Bronchial epithelial cell (primary cell): ENCODE measurements at regions not wholly inside any gene's neighbourhood (a gene's known extent, or its start where the extent isn't known, plus 50 kb on each side); places are given as distances from the start of the nearest gene placed in this dataset.
"Not testable (repeated sequence)": the region's sequence is repeated elsewhere in the genome, so short reads cannot be mapped to it uniquely, and the experiment has no call there.

Experiments used
- DNase-seq: peaks from one replicate; pipeline ENCODE4 v3.0.0-alpha.2; 2010; ENCODE audit warnings: low read depth
- FAIRE-seq: peaks from 2 replicates; lab custom pipeline; 2011; peaks lifted over from hg19 to GRCh38; lab: Jason Lieb, UNC
- H3K27me3 ChIP-seq: 2 replicates; pipeline ENCODE4 v1.5.1; 2011; ENCODE audit warnings: low read length; ENCODE audit not compliant: control insufficient read depth, insufficient read depth
- H3K36me3 ChIP-seq: 2 replicates; pipeline ENCODE4 v1.5.1; 2011; ENCODE audit warnings: low read length; ENCODE audit not compliant: control insufficient read depth, insufficient read depth
- H3K4me3 ChIP-seq: 2 replicates; pipeline ENCODE4 v1.5.1; 2011; ENCODE audit warnings: mild to moderate bottlenecking, low read depth, low read length, control low read depth
- CTCF ChIP-seq: IDR thresholded peaks from 2 replicates; pipeline ENCODE4 v1.5.1; 2011; ENCODE audit warnings: mild to moderate bottlenecking, moderate library complexity, low read length, control low read depth, inconsistent platforms; ENCODE audit not compliant: insufficient read depth, severe bottlenecking

GRCh38 chr1:223022641-223023473 is 120.2 kb downstream of the TLR5 start:
- DNase-seq (peak; percentile 8), FAIRE-seq (no peak)
- no peaks in the 10 kb centered on the region for H3K27me3 ChIP-seq
- no peak for TF ChIP-seq CTCF
- no peaks in the 10 kb centered on the region for H3K36me3 ChIP-seq
- H3K4me3 ChIP-seq, result no peak overlapping the region

GRCh38 chr1:223023863-223024262 is 119.2 kb downstream of the TLR5 start:
- FAIRE-seq (no peak), DNase-seq (no peak)
- H3K27me3 ChIP-seq, result no peaks in the 10 kb centered on the region
- TF ChIP-seq CTCF, result no peak
- no peak overlapping the region for H3K4me3 ChIP-seq
- H3K36me3 ChIP-seq, result no peaks in the 10 kb centered on the region

DNA sequence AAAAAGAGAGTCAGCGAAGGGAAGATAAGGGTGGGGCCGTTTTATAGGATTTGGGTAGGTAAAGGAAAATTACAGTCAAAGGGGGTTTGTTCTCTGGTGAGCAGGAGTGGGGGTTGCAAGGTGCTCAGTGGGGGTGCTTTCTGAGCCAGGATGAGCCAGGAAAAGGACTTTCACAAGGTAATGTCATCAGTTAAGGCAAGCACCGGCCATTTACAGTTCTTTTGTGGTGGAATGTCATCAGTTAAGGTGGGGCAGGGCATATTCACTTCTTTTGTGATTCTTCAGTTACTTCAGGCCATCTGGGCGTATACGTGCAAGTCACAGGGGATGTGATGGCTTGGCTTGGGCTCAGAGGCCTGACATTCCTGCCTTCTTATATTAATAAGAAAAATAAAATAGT is 118.6 kb downstream of the TLR5 start:
- not testable (repeated sequence) for DNase-seq, H3K27me3 ChIP-seq, H3K36me3 ChIP-seq, H3K4me3 ChIP-seq, FAIRE-seq

DNA sequence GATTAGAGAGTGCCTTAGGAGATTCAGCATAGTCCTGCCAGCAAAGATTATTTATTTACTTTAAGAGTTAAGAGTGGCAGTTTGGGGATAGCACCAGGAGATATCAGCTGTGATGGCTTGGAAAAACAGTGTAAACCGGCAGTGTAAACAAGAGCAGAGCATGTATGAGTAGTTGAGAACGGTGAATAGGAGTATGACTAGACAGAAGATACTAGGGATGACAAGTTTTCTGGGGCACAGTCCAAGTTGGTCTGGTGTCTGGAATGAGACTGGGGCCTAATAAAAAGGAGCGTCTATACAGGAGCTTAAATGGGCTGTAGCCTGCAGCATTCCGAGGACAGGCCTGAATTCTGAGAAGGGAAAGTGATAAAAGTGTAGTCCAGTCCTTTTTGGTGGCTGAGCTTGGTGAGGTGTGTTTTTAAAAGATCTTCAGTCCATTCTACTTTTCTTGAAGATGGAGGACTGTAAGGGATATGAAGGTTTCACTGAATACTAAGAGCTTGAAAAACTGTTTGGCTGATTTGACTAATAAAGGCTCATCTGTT is 117.8 kb downstream of the TLR5 start:
- FAIRE-seq, DNase-seq, H3K27me3 ChIP-seq: not testable (repeated sequence)

GRCh38 chr1:223026639-223027038 is 116.4 kb downstream of the TLR5 start:
- not testable (repeated sequence) for H3K4me3 ChIP-seq, H3K27me3 ChIP-seq, FAIRE-seq, DNase-seq, H3K36me3 ChIP-seq

More for the DNA sequence above, 117.8 kb downstream of the TLR5 start:
- not testable (repeated sequence) for H3K4me3 ChIP-seq, H3K36me3 ChIP-seq

GRCh38 chr1:223029985-223030769 is 112.9 kb downstream of the TLR5 start:
- H3K4me3 ChIP-seq, result no peak overlapping the region
- no peak for TF ChIP-seq CTCF
- DNase-seq (no peak), FAIRE-seq (no peak)
- H3K27me3 ChIP-seq, result peaks cover 4% of the 10 kb centered on the region
- no peaks in the 10 kb centered on the region for H3K36me3 ChIP-seq

- Histone ChIP-seq H3K27me3 (peaks cover 4% of the 10 kb centered on the region), H3K36me3 (no peaks in the 10 kb centered on the region), H3K4me3 (no peak overlapping the region)
- FAIRE-seq (no peak), DNase-seq (no peak)
- no peak for TF ChIP-seq CTCF
Measured at GRCh38 chr1:223030871-223031400, 112.1 kb downstream of the TLR5 start.
